ENCODE measurements at regions not wholly inside any gene's neighbourhood (a gene's known extent, or its start where the extent isn't known, plus 50 kb on each side); places are given as distances from the start of the nearest gene placed in this dataset.

- Histone ChIP-seq H3K9me3 (ENCODE audit: low read length) (no peaks in the 10 kb centered on the region), H4K20me1 (ENCODE audit: insufficient read depth) (no peaks in the 10 kb centered on the region), H3K27me3 (ENCODE audit: insufficient read depth, low read depth, low read length) (no peaks in the 10 kb centered on the region), H3K79me2 (replicated peaks; ENCODE audit: insufficient read depth, low read length) (no peaks in the 10 kb centered on the region), H3K4me3 (ENCODE audit: low read length) (no peak overlapping the region), H3K36me3 (ENCODE audit: insufficient read depth, low read length) (no peaks in the 10 kb centered on the region), H3F3A (ENCODE audit: insufficient read depth, low read length, poor library complexity, severe bottlenecking) (no peaks in the 10 kb centered on the region), H3K9me2 (ENCODE audit: insufficient read depth, low read length) (no peaks in the 10 kb centered on the region), H2AFZ (ENCODE audit: low read depth, low read length) (no peak overlapping the region), H3K27ac (ENCODE audit: low read length) (no peak overlapping the region), H3K9ac (ENCODE audit: low read length) (no peak overlapping the region), H3K4me2 (ENCODE audit: low read length) (no peak overlapping the region)
- TF ChIP-seq EZH2 (IDR thresholded peaks at IDR 0.05; ENCODE audit: borderline replicate concordance, insufficient read depth, low read length, poor library complexity, severe bottlenecking) (no peak), EP300 (conservative IDR thresholded peaks at IDR 0.05; ENCODE audit: poor library complexity, severe bottlenecking) (no peak), POLR2AphosphoS5 (IDR thresholded peaks at IDR 0.05) (no peak), CTCF (IDR thresholded peaks at IDR 0.05; ENCODE audit: poor library complexity, severe bottlenecking) (no peak), RAD21 (conservative IDR thresholded peaks at IDR 0.05) (no peak), TAF1 (IDR thresholded peaks at IDR 0.05; ENCODE audit: low read depth) (no peak), SMC3 (conservative IDR thresholded peaks at IDR 0.05; ENCODE audit: poor library complexity) (no peak), REST (IDR thresholded peaks at IDR 0.05; ENCODE audit: borderline replicate concordance) (no peak), MXI1 (conservative IDR thresholded peaks at IDR 0.05; ENCODE audit: poor library complexity, severe bottlenecking) (no peak)
Observed at GRCh38 chr6:51090343-51090742, 271.7 kb downstream of the TFAP2B start.

GRCh38 chr6:51093871-51094270 lies 275.2 kb downstream of the TFAP2B start:
- TF ChIP-seq RAD21 (conservative IDR thresholded peaks at IDR 0.05) = no peak
- no peak for TF ChIP-seq CTCF (IDR thresholded peaks at IDR 0.05; ENCODE audit: poor library complexity, severe bottlenecking)
- no peak for TF ChIP-seq EZH2 (IDR thresholded peaks at IDR 0.05; ENCODE audit: borderline replicate concordance, insufficient read depth, low read length, poor library complexity, severe bottlenecking)
- TF ChIP-seq SMC3 (conservative IDR thresholded peaks at IDR 0.05; ENCODE audit: poor library complexity) = no peak
- no peak for TF ChIP-seq EP300 (conservative IDR thresholded peaks at IDR 0.05; ENCODE audit: poor library complexity, severe bottlenecking)
- no peak for TF ChIP-seq REST (IDR thresholded peaks at IDR 0.05; ENCODE audit: borderline replicate concordance)
- no peak for TF ChIP-seq TAF1 (IDR thresholded peaks at IDR 0.05; ENCODE audit: low read depth)
- TF ChIP-seq MXI1 (conservative IDR thresholded peaks at IDR 0.05; ENCODE audit: poor library complexity, severe bottlenecking) = no peak
- TF ChIP-seq POLR2AphosphoS5 (IDR thresholded peaks at IDR 0.05) = no peak
- H3K4me3 ChIP-seq (ENCODE audit: low read length) = no peak overlapping the region
- no peaks in the 10 kb centered on the region for H3K36me3 ChIP-seq (ENCODE audit: insufficient read depth, low read length)
- no peaks in the 10 kb centered on the region for H3F3A ChIP-seq (ENCODE audit: insufficient read depth, low read length, poor library complexity, severe bottlenecking)
- H3K9me2 ChIP-seq (ENCODE audit: insufficient read depth, low read length) = no peaks in the 10 kb centered on the region
- no peaks in the 10 kb centered on the region for H3K9me3 ChIP-seq (ENCODE audit: low read length)
- H3K27ac ChIP-seq (ENCODE audit: low read length) = no peak overlapping the region
- no peak overlapping the region for H2AFZ ChIP-seq (ENCODE audit: low read depth, low read length)
- no peaks in the 10 kb centered on the region for H3K79me2 ChIP-seq (replicated peaks; ENCODE audit: insufficient read depth, low read length)
- H3K27me3 ChIP-seq (ENCODE audit: insufficient read depth, low read depth, low read length) = no peaks in the 10 kb centered on the region
- H3K9ac ChIP-seq (ENCODE audit: low read length) = no peak overlapping the region
- H3K4me2 ChIP-seq (ENCODE audit: low read length) = no peak overlapping the region
- no peaks in the 10 kb centered on the region for H4K20me1 ChIP-seq (ENCODE audit: insufficient read depth)

Data from neural cell (in vitro differentiated cells).